HUDEP-2 (cell line): ENCODE measurements at regions not wholly inside any gene's neighbourhood (a gene's known extent, or its start where the extent isn't known, plus 50 kb on each side); places are given as distances from the start of the nearest gene placed in this dataset.

Experiments used
- DNase-seq, 76 experiments: peaks; one replicate each; lab custom pipeline; 2025; ENCODE audit not compliant: unreplicated experiment in 76 of 76; lab: John Stamatoyannopoulos, UW

DNA sequence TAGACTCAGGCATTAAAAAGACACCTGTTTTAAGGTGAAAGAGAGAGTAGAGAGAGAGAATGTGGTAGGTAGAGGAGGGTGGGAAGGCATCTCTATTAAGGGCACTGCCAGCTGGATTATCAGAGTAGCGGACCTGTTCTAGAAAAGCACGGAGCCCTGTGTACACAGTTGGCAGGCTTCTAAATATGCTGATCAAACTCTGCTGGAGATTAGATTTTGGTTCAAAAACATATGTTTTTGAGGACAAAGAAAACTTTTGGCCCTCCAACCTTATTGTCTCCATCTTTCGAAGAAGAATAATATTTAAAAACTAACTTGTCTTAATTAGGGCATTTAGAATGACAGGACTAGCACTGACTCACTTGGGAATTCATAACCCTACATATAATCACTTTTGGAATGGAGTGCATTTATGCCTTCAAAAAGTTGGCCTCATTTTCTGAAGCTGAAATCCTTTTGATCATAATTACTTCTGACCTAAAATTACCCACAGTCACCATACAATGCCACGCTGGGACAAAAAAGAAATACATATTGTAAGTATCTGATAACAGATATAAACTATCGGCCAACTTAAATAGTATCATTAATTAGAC, 254.6 kb downstream of the MEIS1 start:
- DNase-seq, result no peak

DNA sequence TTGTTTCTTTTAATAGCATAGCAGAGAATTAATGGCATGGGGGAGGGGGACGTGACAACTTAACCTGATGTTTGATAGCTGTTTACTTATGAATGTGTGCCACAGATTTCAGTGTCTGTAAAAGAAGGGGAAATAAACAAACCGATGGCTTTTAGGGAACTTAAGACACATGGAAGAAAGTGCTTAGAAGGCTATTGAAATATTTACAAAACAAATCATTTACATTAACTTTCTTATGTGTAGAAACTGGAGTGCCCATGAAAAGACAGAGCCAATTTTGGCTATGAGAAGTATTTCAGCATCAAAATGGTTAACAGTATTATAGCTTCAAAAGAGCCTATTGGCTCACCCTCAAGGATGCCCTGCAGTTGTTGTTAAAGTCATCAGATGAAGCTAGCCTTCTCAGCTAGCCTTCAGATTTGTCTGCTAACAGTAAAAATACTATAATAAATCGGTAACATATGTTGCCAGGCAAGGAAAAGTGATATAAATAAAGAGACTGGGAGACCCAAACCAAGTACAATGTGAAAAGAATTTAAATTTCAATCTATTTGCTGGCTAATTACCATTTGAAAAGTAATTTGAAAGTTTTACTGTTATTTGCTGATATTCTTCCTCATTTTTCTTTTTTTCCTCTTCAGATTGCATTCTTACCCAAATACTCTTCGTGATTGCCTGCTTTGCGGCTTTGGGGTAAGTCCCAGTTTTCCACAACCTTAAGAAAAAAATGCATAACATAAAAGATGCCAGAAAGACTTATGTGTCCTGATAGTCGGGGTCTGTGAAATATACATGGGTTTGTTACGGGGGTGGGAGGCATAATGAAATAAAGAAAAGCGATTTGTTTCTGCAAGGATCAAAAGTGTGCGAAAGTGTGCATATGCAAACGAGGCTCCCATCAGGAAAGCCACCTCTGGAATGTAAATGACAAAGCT, 256.4 kb downstream of the MEIS1 start:
- no peak for DNase-seq

DNA sequence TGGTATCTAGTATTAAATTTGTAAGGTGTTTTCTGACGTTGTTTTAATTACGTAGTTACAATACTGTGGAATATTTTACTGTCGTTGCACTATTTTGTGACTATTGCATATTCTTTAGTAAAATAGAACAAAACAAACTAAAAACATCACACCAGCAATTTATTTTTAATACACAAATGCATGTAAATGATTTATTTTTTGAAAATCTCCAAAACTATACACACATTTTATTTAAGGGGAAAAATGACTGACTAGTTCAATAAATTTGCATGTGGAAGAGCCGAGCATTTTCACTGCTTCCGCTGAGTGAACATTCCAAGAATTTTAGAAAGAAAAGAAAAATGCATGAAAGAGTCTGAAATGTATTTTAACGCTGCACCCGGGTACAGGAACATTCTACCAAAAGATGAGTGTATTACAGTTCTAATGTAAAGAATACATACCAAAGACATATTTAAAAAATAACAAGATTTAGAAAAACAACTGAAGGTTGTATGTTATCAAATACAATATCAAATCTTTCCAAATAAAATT, 257.7 kb downstream of the MEIS1 start:
- DNase-seq, result no peak

DNA sequence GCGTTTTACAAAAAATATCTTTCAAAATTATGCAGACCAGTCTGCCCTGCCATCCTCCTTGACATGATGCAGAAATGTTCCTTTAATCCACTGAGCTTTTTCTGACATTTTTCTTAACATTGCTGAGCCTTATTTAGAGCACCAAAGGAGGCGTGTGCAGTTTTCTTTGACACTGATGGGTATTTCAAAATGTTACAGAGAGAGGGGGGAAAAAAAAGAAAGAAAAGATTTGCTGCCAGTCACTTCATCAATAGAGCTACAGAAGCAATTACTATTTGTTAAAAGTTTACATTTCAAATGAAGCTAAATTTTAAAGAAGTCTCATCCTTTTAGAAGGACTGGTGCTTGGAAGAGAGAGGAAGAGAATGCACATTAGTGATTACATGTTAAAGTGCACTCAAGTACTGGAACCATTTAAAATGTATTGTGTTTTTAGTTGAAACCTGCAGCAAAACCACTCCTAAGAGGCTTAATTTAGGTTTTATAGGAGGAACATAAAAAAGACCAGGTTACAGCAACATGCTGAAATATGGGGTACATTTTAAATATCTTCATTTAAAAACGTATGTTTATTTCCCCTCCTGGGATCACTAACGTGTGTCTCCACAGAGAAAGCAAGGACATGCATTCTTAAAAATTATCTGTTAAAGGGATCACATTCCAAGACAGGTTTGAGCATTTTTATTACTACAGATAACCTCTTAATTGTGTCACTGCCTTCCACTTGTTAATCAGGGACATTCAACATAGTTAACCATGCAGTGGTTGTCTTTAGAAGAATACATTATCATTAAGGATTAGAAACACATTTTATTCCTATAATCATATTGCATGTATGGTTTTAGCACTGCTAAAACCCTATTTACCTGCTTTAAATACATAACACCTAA, 258.4 kb downstream of the MEIS1 start:
- DNase-seq, result no peak

DNA sequence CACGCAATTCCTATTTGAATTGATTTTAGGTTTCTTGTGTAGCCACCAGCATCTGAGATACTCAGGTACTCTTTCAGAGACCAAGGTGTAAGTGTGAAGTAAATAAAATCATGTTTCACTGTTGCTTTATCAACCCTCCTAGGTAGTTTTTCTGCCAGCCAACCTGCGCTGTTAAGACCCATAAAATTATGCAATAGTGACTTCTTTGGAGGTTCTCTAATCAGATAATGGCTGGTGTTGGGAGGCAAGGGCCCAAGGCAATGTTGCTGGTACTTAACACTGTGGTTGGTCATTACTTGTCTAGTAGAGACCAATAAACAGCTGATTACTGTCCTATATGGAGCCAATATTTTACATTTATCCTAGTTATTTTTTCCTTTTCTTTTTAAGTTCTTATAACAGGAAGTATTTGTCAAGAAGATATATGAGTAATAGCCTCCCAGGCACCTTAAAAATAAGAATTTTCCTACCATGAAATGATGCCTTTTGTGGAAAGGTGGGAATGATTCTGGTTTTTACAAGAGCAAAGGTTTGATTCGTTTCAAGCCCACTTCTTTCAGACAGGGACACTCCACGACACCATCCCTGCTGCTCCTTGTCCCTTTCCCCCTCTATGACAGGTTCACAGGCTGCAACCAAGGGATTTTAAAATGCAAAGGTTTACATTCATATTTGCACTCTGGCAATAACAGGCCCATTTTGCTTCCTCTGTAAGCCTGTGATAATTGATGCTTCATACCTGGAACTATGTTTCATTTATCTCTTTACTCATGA, 259.3 kb downstream of the MEIS1 start:
- DNase-seq, result no peak

DNA sequence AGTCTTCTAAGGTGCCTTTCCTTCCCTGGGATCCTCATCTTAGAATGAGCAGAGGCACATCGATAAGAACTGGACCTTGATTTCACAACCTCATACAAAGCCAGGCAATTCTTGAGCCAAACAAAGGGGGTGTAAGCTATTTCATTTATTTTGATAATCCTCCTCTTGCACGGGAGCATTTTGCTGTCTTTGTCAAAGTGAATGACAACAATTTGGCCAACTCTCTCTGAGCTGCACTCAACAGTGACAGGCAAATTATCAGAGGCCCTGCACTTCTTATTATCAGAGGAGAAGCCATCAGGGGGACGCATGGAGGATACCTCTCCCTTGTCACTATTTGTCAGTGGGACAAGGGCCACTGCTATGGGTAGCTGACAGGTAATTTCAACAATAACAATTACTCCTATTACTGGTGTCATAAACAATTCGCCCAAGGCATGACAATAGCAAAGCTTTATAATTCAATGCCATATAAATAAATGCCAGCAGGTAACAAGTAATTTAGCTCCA, 260.4 kb downstream of the MEIS1 start:
- DNase-seq, result no peak

DNA sequence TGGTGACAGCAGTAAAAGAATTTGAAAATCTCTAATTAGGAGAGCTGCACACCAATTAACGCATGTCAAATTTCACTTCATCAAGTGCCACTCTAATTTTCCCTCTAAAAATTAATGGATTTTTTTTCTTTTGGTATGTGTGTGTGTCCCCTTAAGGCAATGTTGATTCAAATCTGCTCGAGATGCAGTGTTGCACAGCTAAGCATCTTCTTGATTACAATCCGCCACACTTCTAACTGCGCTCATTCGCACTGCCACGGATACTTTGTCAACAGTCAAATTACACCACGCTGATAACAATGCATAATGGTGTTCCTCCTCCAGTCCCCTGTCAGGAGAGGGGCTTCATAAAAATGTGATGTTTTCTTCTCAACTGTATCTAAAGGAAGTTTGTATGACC, 261.4 kb downstream of the MEIS1 start:
- DNase-seq, result no peak

DNA sequence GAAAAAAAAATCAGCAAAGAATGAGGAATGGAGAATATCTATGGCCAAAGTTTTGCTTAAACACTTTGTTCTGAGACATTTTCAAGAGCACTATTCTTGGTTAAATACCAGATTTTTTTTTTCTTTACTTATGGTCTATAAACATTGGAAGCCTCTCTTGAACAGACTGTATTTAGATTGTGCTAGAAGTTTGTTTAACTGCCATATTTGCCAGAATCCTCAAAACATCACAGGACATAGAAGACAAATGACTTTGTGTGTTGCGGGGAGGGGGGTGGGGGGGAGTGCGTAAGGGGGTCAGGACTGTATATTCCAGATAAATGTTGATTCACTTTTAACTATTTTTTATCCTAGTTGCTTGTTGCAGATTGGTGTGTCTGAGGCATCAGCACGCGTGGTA, 262.0 kb downstream of the MEIS1 start:
- DNase-seq, result no peak

DNA sequence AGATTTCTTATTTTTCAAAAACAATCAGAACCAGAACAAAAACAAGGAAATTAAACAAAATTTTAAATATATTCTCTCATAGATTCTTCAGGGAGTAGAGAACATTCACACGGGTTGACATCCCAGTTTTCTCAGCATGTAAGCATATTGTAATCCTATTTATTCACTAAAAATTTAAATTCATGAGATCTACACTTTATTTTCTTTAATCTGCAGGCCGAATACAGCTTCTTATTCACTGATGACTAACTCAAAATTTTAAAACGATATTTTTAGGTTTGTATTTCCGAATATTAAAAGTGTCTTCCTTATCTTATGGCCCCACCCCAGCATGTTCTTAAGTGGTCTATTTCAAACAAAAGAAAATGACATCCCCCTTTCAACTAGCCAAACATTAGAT, 262.4 kb downstream of the MEIS1 start:
- no peak for DNase-seq

DNA sequence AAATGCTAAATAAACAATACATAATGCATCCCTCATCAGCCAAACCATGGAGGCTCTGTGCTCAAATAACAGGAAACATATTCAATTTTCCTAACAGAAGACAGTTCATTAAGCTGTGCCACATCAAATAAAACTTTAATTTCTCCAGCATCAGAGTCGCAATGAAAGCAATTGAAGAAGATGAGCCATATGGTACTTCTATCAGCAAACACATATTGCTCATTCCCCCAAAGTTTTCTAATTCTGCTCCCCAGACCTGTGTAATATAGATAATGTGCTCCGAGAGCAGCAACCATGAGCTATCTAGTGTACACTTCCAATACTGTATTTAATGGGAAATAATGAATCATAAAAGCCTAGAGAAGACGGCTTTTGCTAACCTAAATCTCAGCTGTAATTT, 263.2 kb downstream of the MEIS1 start:
- no peak for DNase-seq

DNA sequence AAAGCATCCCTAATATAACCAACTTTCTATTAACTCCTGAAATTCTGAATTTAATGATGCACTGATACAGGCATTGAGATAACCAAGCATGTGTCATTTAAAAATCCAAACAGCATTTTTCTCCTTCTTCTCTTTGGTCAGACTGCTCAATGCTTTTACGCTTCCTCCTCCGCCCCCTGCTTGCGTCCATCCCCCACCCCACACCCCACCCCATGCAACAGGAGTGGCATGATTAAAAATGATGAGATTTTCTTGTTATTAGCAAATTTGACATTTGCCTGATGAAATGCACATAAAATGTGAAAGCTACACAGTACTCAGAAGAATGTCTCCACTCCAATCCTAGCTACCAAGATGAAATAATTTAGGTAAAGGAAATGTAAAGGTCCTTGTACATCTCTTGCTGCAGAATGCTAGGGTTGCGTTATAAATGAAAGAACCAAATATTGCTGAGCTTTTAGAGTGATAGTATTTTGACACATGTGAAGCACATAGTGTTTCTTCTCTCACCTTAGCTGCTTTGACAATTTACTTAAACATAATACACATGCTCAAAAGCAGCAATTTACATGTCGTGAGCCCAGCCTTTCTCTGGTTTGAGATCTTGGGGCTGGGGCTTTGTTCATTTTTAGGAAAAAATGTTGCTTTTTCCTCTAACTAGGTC, 263.8 kb downstream of the MEIS1 start:
- no peak for DNase-seq

DNA sequence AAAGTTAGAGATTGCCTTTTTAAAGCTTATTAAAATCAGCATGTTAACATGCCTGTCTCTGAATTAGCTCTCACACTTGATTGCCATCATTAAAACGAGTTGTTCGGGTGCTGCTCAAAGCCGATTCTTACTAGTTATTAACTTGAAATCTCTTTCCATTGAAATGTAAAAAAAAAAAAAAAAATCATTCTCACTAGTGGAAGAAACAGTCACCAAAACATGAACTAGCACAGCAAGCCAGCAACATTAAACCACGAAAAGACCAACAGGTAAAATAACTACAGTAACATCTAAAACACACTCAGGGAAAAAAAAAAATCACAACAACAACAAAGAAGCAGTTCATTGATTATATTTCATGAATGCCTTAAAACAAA, 264.5 kb downstream of the MEIS1 start:
- DNase-seq, result no peak

DNA sequence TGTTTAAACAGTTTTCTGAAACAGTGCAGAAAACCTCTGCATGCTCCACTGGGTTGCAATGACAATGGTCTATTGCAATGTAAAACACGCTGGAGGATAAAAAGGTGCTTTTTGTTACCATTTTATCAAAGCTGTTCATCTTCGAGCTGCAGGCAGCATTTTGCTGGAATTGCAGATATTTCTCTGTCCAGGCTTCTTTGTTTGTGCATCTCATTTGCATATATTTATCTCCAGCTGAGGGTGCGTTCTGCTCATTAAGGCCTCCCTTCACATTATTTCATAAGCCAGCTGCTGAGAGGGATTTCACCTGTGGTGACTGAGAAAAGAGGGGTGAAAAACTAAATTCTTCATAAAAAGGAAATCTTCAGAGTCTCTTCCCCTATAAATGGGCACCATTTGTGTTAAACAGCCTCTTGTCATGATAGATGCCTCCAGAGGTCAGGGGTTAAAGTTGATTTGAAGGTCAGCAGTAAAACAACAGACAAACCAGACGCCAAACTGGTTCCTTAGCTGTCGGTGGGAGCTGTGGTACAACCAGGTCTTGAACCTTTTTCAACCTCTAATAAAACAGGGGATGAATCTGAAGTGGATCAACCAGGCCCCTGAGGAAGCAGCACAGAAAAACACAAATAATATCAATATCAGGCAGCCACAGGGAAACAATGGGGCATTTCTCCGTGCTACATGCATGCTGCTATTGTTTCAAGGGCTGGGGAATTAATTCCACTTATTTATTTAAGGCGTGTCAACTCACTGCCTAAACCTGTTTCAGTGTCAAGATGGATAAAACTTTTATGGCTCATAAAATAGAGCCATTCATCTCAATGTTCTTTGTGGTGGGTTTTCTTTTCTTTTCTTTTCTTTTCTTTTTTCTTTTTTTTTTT, 265.1 kb downstream of the MEIS1 start:
- DNase-seq, result no peak

DNA sequence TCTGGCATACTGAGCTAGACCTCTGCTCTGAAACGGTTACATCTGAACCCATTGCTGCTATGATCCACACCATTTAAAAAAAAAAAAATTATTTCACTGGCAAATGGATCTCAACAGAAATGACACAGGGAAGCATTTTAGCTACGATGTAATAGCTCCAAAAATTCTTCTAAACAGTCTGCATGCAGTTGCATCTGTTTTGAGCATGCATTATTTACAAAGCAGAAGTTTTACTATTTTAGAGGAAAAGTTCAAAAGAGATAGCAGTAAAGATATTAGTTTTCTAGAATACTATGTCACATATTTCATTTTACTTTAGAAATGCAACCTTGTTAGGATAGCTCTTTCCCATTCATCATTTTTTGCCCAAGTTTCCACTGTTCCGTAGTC, 265.7 kb downstream of the MEIS1 start:
- DNase-seq, result no peak

DNA sequence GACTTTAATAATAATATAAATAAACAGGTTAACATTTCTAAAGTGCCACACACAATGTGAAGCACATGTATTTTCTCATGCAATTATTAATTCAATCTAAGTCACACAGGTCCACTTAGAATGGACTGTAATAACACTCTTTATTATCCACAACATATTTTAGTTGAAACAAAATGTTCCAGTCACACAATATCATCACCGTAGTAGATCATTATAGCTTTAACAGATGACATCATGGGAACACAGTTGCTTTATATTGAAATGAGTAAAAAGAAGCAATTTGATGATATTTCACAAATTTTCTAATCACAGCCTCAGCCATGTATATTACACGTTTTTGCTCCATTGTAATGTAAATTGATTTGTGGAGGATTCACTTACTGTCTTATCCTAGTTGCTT, 266.3 kb downstream of the MEIS1 start:
- no peak for DNase-seq

DNA sequence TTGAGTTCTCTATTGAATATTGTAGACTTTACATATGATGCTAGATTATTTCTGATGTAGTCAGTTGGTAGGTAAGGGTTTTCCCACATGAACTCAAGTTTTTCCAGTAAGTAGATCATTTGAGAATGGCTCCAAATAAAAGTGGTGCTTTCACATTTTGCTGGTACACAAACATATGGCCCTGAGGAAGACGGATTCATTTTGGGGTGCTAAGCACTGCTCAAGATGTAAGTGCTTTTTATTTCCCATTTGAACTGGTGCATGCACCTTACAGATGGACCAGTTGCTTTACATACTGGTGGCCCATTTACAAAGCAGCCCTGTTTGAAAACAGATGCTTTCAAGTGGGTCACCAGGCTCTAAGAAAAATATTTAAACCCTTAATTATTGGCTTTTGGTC, 266.7 kb downstream of the MEIS1 start:
- DNase-seq, result no peak

DNA sequence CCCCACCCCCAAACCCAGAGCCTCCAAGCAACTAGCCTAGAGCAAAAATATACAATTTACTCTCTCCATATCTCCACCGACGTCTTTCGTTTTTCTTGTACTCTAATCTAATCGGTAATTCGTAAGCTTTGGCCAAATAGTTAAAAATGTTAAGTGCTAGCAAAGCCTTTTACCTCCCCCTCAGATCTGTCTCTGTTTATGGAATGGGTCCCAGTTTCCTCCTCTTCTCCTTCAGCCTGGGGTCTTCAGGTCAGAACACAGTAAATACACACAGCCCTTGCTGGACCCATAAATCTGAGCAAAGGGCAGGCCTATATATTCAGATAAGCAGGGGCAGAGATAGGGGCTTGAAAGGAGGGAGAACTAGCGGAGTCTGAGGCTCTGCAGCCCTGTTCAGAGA, 267.4 kb downstream of the MEIS1 start:
- DNase-seq, result no peak

DNA sequence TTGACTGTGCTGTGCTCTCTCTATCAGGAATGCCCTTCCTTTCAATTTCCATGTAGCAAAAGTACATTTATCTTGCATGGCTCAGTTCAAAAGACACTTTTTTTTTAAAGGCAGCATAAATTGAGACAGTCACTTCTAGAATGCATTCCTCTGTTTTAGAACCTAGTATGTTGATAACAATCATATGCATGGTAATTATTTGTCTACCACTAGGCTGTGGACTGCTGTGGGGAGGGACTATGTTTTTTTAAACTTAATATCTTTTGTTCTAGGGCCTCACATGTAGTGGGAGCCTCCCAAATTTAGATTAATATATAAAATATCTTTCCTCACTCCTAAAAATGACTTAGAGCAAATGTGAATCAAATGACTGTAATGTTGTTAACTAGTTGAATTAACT, 269.9 kb downstream of the MEIS1 start:
- DNase-seq, result no peak

DNA sequence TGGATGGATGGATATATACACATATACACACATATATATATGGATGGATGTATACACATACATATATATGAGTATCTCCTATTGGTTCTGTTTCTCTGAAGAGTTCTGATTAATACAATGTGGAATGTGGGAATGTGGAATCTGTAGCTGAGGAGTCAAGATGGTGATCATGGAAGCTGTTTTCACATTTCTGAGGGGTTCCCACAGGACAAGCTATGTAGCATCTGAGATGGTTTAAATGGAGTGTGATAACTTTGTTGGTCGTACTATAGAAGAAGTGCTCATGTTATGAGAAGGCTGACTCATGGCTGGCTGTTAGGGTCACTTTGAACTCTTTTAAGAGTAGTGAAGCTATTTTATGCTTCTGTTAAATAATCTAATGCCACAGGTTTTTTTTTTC, 279.7 kb downstream of the MEIS1 start:
- no peak for DNase-seq
